ENCODE measurements at regions not wholly inside any gene's neighbourhood (a gene's known extent, or its start where the extent isn't known, plus 50 kb on each side); places are given as distances from the start of the nearest gene placed in this dataset.
"Not testable (repeated sequence)": the region's sequence is repeated elsewhere in the genome, so short reads cannot be mapped to it uniquely, and the experiment has no call there.

- DNase-seq (ENCODE audit: extremely low read depth, low read depth), result no peak
- no peak for TF ChIP-seq CTCF (IDR thresholded peaks at IDR 0.05; ENCODE audit: low read depth, low read length, missing control alignments)
- H3K4me3 ChIP-seq (replicated peaks; ENCODE audit: low read depth, low read length), result no peak overlapping the region
Measured at GRCh38 chr14:106107703-106108102, 581.3 kb downstream of the TMEM121 start.

GRCh38 chr14:106109337-106109736, 583.0 kb downstream of the TMEM121 start:
- DNase-seq (ENCODE audit: extremely low read depth, low read depth), result no peak
- no peak for TF ChIP-seq CTCF (IDR thresholded peaks at IDR 0.05; ENCODE audit: low read depth, low read length, missing control alignments)
- no peak overlapping the region for H3K4me3 ChIP-seq (replicated peaks; ENCODE audit: low read depth, low read length)

GRCh38 chr14:106115401-106115800, 589.0 kb downstream of the TMEM121 start:
- no peak overlapping the region for H3K4me3 ChIP-seq (replicated peaks; ENCODE audit: low read depth, low read length)
- TF ChIP-seq CTCF (IDR thresholded peaks at IDR 0.05; ENCODE audit: low read depth, low read length, missing control alignments), result no peak
- DNase-seq (ENCODE audit: extremely low read depth, low read depth), result no peak

- DNase-seq (ENCODE audit: extremely low read depth, low read depth); H3K4me3 ChIP-seq (replicated peaks; ENCODE audit: low read depth, low read length): not testable (repeated sequence)
Measured at GRCh38 chr14:106116339-106116930, 590.1 kb downstream of the TMEM121 start.

- TF ChIP-seq CTCF (IDR thresholded peaks at IDR 0.05; ENCODE audit: low read depth, low read length, missing control alignments), result no peak
- H3K4me3 ChIP-seq (replicated peaks; ENCODE audit: low read depth, low read length), result no peak overlapping the region
- no peak for DNase-seq (ENCODE audit: extremely low read depth, low read depth)
Measured at GRCh38 chr14:106120101-106120500, 593.7 kb downstream of the TMEM121 start.

- no peak overlapping the region for H3K4me3 ChIP-seq (replicated peaks; ENCODE audit: low read depth, low read length)
- no peak for DNase-seq (ENCODE audit: extremely low read depth, low read depth)
- no peak for TF ChIP-seq CTCF (IDR thresholded peaks at IDR 0.05; ENCODE audit: low read depth, low read length, missing control alignments)
Measured at GRCh38 chr14:106129274-106129673, 602.9 kb downstream of the TMEM121 start.

GRCh38 chr14:106129904-106130661, 603.7 kb downstream of the TMEM121 start:
- DNase-seq (ENCODE audit: extremely low read depth, low read depth); H3K4me3 ChIP-seq (replicated peaks; ENCODE audit: low read depth, low read length): not testable (repeated sequence)

GRCh38 chr14:106133126-106133525, 606.7 kb downstream of the TMEM121 start:
- DNase-seq (ENCODE audit: extremely low read depth, low read depth); H3K4me3 ChIP-seq (replicated peaks; ENCODE audit: low read depth, low read length): not testable (repeated sequence)

Data from HFF-Myc (cell line).